OCI-LY7 (cell line): ENCODE measurements at regions not wholly inside any gene's neighbourhood (a gene's known extent, or its start where the extent isn't known, plus 50 kb on each side); places are given as distances from the start of the nearest gene placed in this dataset.

Source experiments
- BruUV-seq: library from RNA; stranded (reverse); fragments of 400-500 nt; replicated peaks from 2 replicates; lab custom pipeline; 2021; lab: Mats Ljungman, UMichigan
- CTCF ChIA-PET: fragments of 300-600 bp; sonication (Branson Sonifier 250); formaldehyde crosslinking; loops from one replicate; lab custom pipeline; 2022; ENCODE audit warnings: antibody characterized with exemption; ENCODE audit not compliant: unreplicated experiment; lab: Charles Lee
- POLR2A ChIA-PET: fragments of 300-600 bp; sonication (Branson Sonifier 250); formaldehyde crosslinking; loops from one replicate; lab custom pipeline; 2022; ENCODE audit warnings: antibody characterized with exemption; lab: Charles Lee
- DNase-seq: peaks from one replicate; pipeline ENCODE4 v3.0.0-alpha.2; 2015; ENCODE audit warnings: low spot score
- H2AFZ ChIP-seq: fragments of 200-600 bp; sonication (generic), shearing (Covaris generic); 2 replicates; pipeline ENCODE4 v1.6.1; 2014; ENCODE audit warnings: mild to moderate bottlenecking, antibody characterized with exemption, low read length, moderate library complexity
- H3K27ac ChIP-seq: fragments of 200-600 bp; sonication (generic); 2 replicates; pipeline ENCODE4 v1.5.1; 2014; ENCODE audit warnings: mixed run types, low read depth, mild to moderate bottlenecking, moderate library complexity, low read length, inconsistent platforms; ENCODE audit not compliant: poor library complexity, severe bottlenecking
- H3K36me3 ChIP-seq: fragments of 200-600 bp; sonication (generic); 2 replicates; pipeline ENCODE4 v1.6.1; 2014; ENCODE audit warnings: mild to moderate bottlenecking, antibody characterized with exemption, low read length, moderate library complexity, mixed read lengths; ENCODE audit not compliant: insufficient read depth
- H3K4me1 ChIP-seq: fragments of 200-600 bp; sonication (generic); 2 replicates; pipeline ENCODE4 v1.5.1; 2014; ENCODE audit warnings: mild to moderate bottlenecking, low read length; ENCODE audit not compliant: insufficient read depth, poor library complexity, severe bottlenecking
- H3K4me2 ChIP-seq: fragments of 200-600 bp; sonication (generic); 2 replicates; pipeline ENCODE4 v1.6.1; 2014; ENCODE audit warnings: mild to moderate bottlenecking, low read length
- H3K4me3 ChIP-seq: fragments of 200-600 bp; sonication (generic); 2 replicates; pipeline ENCODE4 v1.5.1; 2014; ENCODE audit warnings: mild to moderate bottlenecking, low read depth, low read length; ENCODE audit not compliant: poor library complexity, severe bottlenecking
- H3K79me2 ChIP-seq: fragments of 200-600 bp; sonication (generic); 2 replicates; pipeline ENCODE4 v1.6.1; 2016; ENCODE audit warnings: low read depth, mild to moderate bottlenecking, low read length, moderate library complexity, mixed read lengths; ENCODE audit not compliant: insufficient read depth
- H3K9me2 ChIP-seq: fragments of 200-600 bp; sonication (generic); 2 replicates; pipeline ENCODE4 v1.6.1; 2016; ENCODE audit warnings: mild to moderate bottlenecking, low read length, mixed read lengths; ENCODE audit not compliant: insufficient read depth
- H3K9me3 ChIP-seq: fragments of 200-600 bp; sonication (generic); 2 replicates; pipeline ENCODE4 v1.6.1; 2014; ENCODE audit warnings: mild to moderate bottlenecking, mixed run types, low read length, mixed read lengths
- H4K20me1 ChIP-seq: fragments of 200-600 bp; sonication (generic); 2 replicates; pipeline ENCODE4 v1.6.1; 2014; ENCODE audit warnings: mild to moderate bottlenecking, antibody characterized with exemption, low read length, moderate library complexity, mixed read lengths; ENCODE audit not compliant: insufficient read depth
- EZH2phosphoT487 ChIP-seq: fragments of 200-600 bp; sonication (generic); IDR thresholded peaks from 2 replicates; pipeline ENCODE4 v1.6.1; 2018; ENCODE audit warnings: low read depth, borderline replicate concordance, mild to moderate bottlenecking, mixed run types, antibody characterized with exemption, low read length, moderate library complexity, mixed read lengths
- intact Hi-C: fragments of 100-400 bp; cut with micrococcal nuclease; formaldehyde crosslinking; loops from one replicate; pipeline ENCODE4 v1.10.0; 2022; ENCODE audit not compliant: unreplicated experiment
- TF ChIP-seq, protein P1 (sequence below): fragments of 200-600 bp; sonication (generic); conservative IDR thresholded peaks from 2 replicates; pipeline ENCODE4 v1.5.1; 2014; ENCODE audit warnings: mild to moderate bottlenecking, antibody characterized with exemption, low read length, moderate library complexity, mixed read lengths

- peak; percentile 81 for DNase-seq
- peak overlapping the region; percentile 90 for H2AFZ ChIP-seq
These were observed 57.1 kb upstream of the PCGF5 start for GRCh38 chr10:91163269-91163868.

DNA sequence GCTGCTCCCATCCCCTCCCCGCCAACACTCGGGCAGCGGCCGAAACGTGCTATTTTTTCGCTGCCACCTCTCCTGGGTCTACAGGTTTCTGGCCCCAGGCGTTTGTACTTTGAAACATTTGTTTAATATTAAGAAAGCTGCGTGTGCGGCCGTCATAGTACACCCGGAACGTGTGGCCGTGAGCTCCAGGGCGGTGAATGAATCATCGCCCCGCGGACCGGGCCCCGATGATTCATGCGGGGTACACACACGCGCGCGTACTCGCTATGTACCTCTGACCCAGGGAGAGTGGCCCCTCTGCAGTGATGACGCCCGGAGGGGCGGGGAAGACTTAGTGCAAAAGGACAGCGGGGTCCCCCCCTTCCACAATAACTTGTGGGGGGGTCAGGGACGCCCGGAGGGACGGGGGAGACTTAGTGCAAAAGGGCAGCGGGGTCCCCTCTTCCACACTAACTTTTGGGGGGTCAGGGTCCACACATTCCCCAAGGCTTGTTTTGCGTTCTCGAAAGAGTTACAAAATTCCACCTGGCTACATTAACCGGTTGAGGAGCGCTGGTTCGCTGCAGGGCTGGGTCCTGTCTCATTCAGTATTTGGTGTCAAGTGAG lies 56.5 kb upstream of the PCGF5 start:
- Histone ChIP-seq H3K36me3 (no peaks in the 10 kb centered on the region), H3K9me3 (no peaks in the 10 kb centered on the region), H3K4me3 (peak overlapping the region; percentile 82), H3K4me1 (peaks cover 7% of the 10 kb centered on the region), H3K4me2 (peak overlapping the region; percentile 74), H3K9me2 (no peaks in the 10 kb centered on the region), H4K20me1 (peaks cover 9% of the 10 kb centered on the region; the same call in 1 of the 2 replicates), H3K27ac (peak overlapping the region; percentile 54), H3K79me2 (peaks cover 5% of the 10 kb centered on the region; the same call in 1 of the 2 replicates), H2AFZ (peak overlapping the region; percentile 90)
- TF ChIP-seq EZH2phosphoT487: no peak
- TF ChIP-seq, protein P1, sequence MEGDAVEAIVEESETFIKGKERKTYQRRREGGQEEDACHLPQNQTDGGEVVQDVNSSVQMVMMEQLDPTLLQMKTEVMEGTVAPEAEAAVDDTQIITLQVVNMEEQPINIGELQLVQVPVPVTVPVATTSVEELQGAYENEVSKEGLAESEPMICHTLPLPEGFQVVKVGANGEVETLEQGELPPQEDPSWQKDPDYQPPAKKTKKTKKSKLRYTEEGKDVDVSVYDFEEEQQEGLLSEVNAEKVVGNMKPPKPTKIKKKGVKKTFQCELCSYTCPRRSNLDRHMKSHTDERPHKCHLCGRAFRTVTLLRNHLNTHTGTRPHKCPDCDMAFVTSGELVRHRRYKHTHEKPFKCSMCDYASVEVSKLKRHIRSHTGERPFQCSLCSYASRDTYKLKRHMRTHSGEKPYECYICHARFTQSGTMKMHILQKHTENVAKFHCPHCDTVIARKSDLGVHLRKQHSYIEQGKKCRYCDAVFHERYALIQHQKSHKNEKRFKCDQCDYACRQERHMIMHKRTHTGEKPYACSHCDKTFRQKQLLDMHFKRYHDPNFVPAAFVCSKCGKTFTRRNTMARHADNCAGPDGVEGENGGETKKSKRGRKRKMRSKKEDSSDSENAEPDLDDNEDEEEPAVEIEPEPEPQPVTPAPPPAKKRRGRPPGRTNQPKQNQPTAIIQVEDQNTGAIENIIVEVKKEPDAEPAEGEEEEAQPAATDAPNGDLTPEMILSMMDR: peak; percentile 3; the same call in 1 of the 2 replicates
- intact Hi-C loops: loop anchor here (1.0 to 5.0 kb wide), 4 partner anchors 47 to 633 kb away; partner anchors contain the start of genes PCGF5 and TNKS2
- ChIA-PET CTCF (interaction anchor here (0.6 to 1.0 kb wide), 2 partner anchors 56 to 64 kb away, joined by 3 to 8 read pairs; no protein-coding TSS in a partner anchor), POLR2A (interaction anchor here (0.6 to 1.3 kb wide), 11 partner anchors 9 to 303 kb away, joined by 3 to 8 read pairs (median 4); no protein-coding TSS in a partner anchor)
- no peak for DNase-seq
- BruUV-seq: no TSS peak

More at GRCh38 chr10:91163269-91163868, 57.1 kb upstream of the PCGF5 start:
- ChIA-PET POLR2A (interaction anchor here (0.6 to 1.3 kb wide), 10 partner anchors 9 to 302 kb away, joined by 3 to 8 read pairs (median 4); no protein-coding TSS in a partner anchor), CTCF (interaction anchor here (0.6 to 1.0 kb wide), 2 partner anchors 57 to 64 kb away, joined by 3 to 8 read pairs; no protein-coding TSS in a partner anchor)
- TF ChIP-seq, protein P1: 0 out of 2 replicates have a peak, but pooled peaks have one; percentile 24
- TF ChIP-seq EZH2phosphoT487: no peak
- no TSS peak for BruUV-seq
- H3K4me3 ChIP-seq: peak overlapping the region; percentile 82
- no peaks in the 10 kb centered on the region for H3K36me3 ChIP-seq
- H4K20me1 ChIP-seq: peaks cover 9% of the 10 kb centered on the region; the same call in 1 of the 2 replicates
- peaks cover 7% of the 10 kb centered on the region for H3K4me1 ChIP-seq
- H3K79me2 ChIP-seq: peaks cover 5% of the 10 kb centered on the region; the same call in 1 of the 2 replicates
- peak overlapping the region; percentile 54 for H3K27ac ChIP-seq
- no peaks in the 10 kb centered on the region for H3K9me3 ChIP-seq
- no peaks in the 10 kb centered on the region for H3K9me2 ChIP-seq
- peak overlapping the region; percentile 74 for H3K4me2 ChIP-seq
- intact Hi-C loops: loop anchor here (1.0 to 5.0 kb wide), 4 partner anchors 47 to 634 kb away; partner anchors contain the start of genes PCGF5 and TNKS2
